B cell (primary cell): ENCODE measurements at regions not wholly inside any gene's neighbourhood (a gene's known extent, or its start where the extent isn't known, plus 50 kb on each side); places are given as distances from the start of the nearest gene placed in this dataset.

Experiments used
- ATAC-seq: fragments of 200-7000 bp; cut with Tn5 transposase; one replicate; pipeline ENCODE4 v1.10.0; 2021; ENCODE audit warnings: low read depth, mild to moderate bottlenecking, moderate number of reproducible peaks, moderate library complexity
- CTCF ChIA-PET: fragments of 350-600 bp; sonication (Branson Sonifier 250); formaldehyde crosslinking; loops from one replicate; lab custom pipeline; 2021; ENCODE audit warnings: antibody characterized with exemption, inconsistent platforms; lab: Charles Lee
- POLR2A ChIA-PET: fragments of 350-600 bp; sonication (Branson Sonifier 250); formaldehyde crosslinking; loops from one replicate; lab custom pipeline; 2021; ENCODE audit warnings: antibody characterized with exemption; lab: Charles Lee
- DNase-seq: peaks from one replicate; pipeline ENCODE4 v3.0.0; 2013
- H2AFZ ChIP-seq: 2 replicates; pipeline ENCODE4 v1.6.1; 2012; ENCODE audit warnings: mild to moderate bottlenecking, low read depth, low read length; ENCODE audit not compliant: insufficient read depth, poor library complexity, severe bottlenecking
- H3K27ac ChIP-seq, 2 donors: 1 replicate in 1 of 2; 2 replicates in 1 of 2; pipeline ENCODE4 v1.5.1; 2012 to 2013; ENCODE audit warnings: low read length in 2 of 2, mild to moderate bottlenecking in 2 of 2, moderate library complexity in 1 of 2
- H3K27me3 ChIP-seq, 4 experiments: fragments of 200-600 bp in 1 of 4; sonication (generic) in 1 of 4; replicated peaks in 1 of 4; 1 replicate in 2 of 4; 2 replicates in 2 of 4; pipeline versions ENCODE4 v1.6.1 to v1.7.0; 2013 to 2016; ENCODE audit warnings: low read length in 3 of 4, mild to moderate bottlenecking in 2 of 4, mixed read lengths in 1 of 4, moderate library complexity in 1 of 4; ENCODE audit not compliant: insufficient read depth in 4 of 4, control insufficient read depth in 3 of 4; ENCODE audit errors: control extremely low read depth in 1 of 4
- H3K36me3 ChIP-seq, 2 experiments: replicated peaks in 1 of 2; 1 replicate in 1 of 2; 2 replicates in 1 of 2; pipeline versions ENCODE4 v1.6.1 to v1.7.1; 2013; ENCODE audit warnings: low read length in 1 of 2; ENCODE audit not compliant: insufficient read depth in 2 of 2, control insufficient read depth in 1 of 2; ENCODE audit errors: control extremely low read depth in 1 of 2, extremely low read depth in 1 of 2
- H3K4me1 ChIP-seq, 2 donors: fragments of 200-600 bp in 1 of 2; sonication (generic) in 1 of 2; 1 replicate in 1 of 2; 2 replicates in 1 of 2; pipeline versions ENCODE4 v1.5.1 to v1.6.1; 2013 to 2017; ENCODE audit warnings: low read length in 2 of 2; ENCODE audit not compliant: control insufficient read depth in 2 of 2, insufficient read depth in 2 of 2
- H3K4me2 ChIP-seq: replicated peaks from 2 replicates; pipeline ENCODE3; 2012; ENCODE audit warnings: mild to moderate bottlenecking, low read depth, low read length; ENCODE audit not compliant: poor library complexity, severe bottlenecking
- H3K4me3 ChIP-seq, 5 experiments: fragments of 200-600 bp in 1 of 5; sonication (generic) in 1 of 5; 1 replicate in 3 of 5; 2 replicates in 2 of 5; pipeline versions ENCODE4 v1.5.1 to v1.7.0; 2011 to 2016; ENCODE audit warnings: low read length in 4 of 5, mild to moderate bottlenecking in 4 of 5, low read depth in 2 of 5, control low read depth in 1 of 5, moderate library complexity in 1 of 5; ENCODE audit not compliant: insufficient read depth in 1 of 5; ENCODE audit errors: control extremely low read depth in 1 of 5, extremely low read depth in 1 of 5
- H3K79me2 ChIP-seq: fragments of 200-600 bp; sonication (generic); one replicate; pipeline ENCODE4 v1.6.0; 2016; ENCODE audit warnings: low read length; ENCODE audit not compliant: control insufficient read depth, insufficient read depth
- H3K9ac ChIP-seq: fragments of 200-600 bp; sonication (generic); 2 replicates; pipeline ENCODE4 v1.6.1; 2017; ENCODE audit warnings: mild to moderate bottlenecking, low read length, moderate library complexity
- H3K9me3 ChIP-seq, 3 donors: one replicate each; pipeline versions ENCODE4 v1.6.1 to v1.7.1; 2013; ENCODE audit warnings: low read length in 2 of 3; ENCODE audit not compliant: control insufficient read depth in 2 of 3, insufficient read depth in 1 of 3; ENCODE audit errors: control extremely low read depth in 1 of 3
- H4K20me1 ChIP-seq: 2 replicates; pipeline ENCODE4 v1.6.0; 2012; ENCODE audit warnings: mild to moderate bottlenecking, low read length; ENCODE audit not compliant: insufficient read depth, control insufficient read depth, poor library complexity, severe bottlenecking
- H3K27ac Mint-ChIP-seq: one replicate; pipeline ENCODE4 v1.8.0; 2021; ENCODE audit warnings: mixed read lengths
- H3K27me3 Mint-ChIP-seq: one replicate; pipeline ENCODE4 v1.8.0; 2021; ENCODE audit warnings: mixed read lengths
- H3K4me1 Mint-ChIP-seq: one replicate; pipeline ENCODE4 v1.8.0; 2021; ENCODE audit warnings: mixed read lengths
- H3K4me3 Mint-ChIP-seq: one replicate; pipeline ENCODE4 v1.8.0; 2021; ENCODE audit warnings: mixed read lengths
- H3K9me3 Mint-ChIP-seq: one replicate; pipeline ENCODE4 v1.8.0; 2022; ENCODE audit warnings: mixed read lengths; ENCODE audit not compliant: insufficient read depth
- EZH2 ChIP-seq: IDR thresholded peaks from 2 replicates; pipeline ENCODE4 v1.6.1; 2012; ENCODE audit warnings: borderline replicate concordance, low read depth, mild to moderate bottlenecking, moderate library complexity, low read length; ENCODE audit not compliant: insufficient read depth, poor library complexity, severe bottlenecking
- WGBS: methylation state at CpG from one replicate; pipeline ENCODE4 v1.1.5; 2013; ENCODE audit warnings: missing lambda C conversion rate; ENCODE audit not compliant: insufficient coverage; 5-methylcytosine and 5-hydroxymethylcytosine counted together
- intact Hi-C: fragments of 100-400 bp; cut with micrococcal nuclease; formaldehyde crosslinking; loops from one replicate; pipeline ENCODE4 v1.10.0; 2022
- TF ChIP-seq, protein P1 (sequence below): fragments of 200-600 bp; IDR thresholded peaks from one replicate; pipeline ENCODE4 v1.8.0; 2022; ENCODE audit warnings: antibody characterized with exemption, mild to moderate bottlenecking

DNA sequence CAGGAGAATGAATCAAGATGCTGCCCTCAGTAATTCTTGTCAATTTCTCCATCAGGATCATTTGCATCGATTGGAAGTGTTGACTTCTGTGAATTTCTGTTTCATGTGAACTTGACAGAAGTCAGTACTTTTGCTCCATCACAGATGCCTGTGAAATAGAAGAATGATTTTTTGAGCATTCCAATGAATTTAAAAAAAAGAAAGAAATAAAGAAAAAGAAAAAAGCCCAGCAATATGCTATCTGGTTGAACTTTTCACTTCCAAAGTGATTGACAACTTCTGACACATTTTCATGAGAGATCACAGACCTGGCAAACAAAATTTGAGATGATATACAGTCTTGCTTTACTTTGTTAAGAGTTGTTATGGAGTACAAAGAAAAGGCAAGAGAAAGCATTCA, 175.3 kb downstream of the RWDD3 start:
- Mint-ChIP-seq H3K27me3 (peaks cover 5% of the 10 kb centered on the region), H3K27ac (no peak overlapping the region), H3K9me3 (no peaks in the 10 kb centered on the region), H3K4me1 (no peaks in the 10 kb centered on the region), H3K4me3 (no peak overlapping the region)
- no peaks in the 10 kb centered on the region for H4K20me1 ChIP-seq
- H3K27ac ChIP-seq: no peak overlapping the region
- no peaks in the 10 kb centered on the region for H3K9me3 ChIP-seq
- H3K9ac ChIP-seq: no peak overlapping the region
- no peak for ATAC-seq
- H3K4me1 ChIP-seq: no peaks in the 10 kb centered on the region
- no peak for DNase-seq
- no peak overlapping the region for H3K4me2 ChIP-seq
- CTCF ChIA-PET: no interaction called here
- POLR2A ChIA-PET: no interaction called here
- no peak overlapping the region for H3K4me3 ChIP-seq
- intact Hi-C loops: no loop called here
- no peaks in the 10 kb centered on the region for H3K27me3 ChIP-seq
- no peaks in the 10 kb centered on the region for H3K79me2 ChIP-seq
- TF ChIP-seq EZH2: no peak
- TF ChIP-seq, protein P1, sequence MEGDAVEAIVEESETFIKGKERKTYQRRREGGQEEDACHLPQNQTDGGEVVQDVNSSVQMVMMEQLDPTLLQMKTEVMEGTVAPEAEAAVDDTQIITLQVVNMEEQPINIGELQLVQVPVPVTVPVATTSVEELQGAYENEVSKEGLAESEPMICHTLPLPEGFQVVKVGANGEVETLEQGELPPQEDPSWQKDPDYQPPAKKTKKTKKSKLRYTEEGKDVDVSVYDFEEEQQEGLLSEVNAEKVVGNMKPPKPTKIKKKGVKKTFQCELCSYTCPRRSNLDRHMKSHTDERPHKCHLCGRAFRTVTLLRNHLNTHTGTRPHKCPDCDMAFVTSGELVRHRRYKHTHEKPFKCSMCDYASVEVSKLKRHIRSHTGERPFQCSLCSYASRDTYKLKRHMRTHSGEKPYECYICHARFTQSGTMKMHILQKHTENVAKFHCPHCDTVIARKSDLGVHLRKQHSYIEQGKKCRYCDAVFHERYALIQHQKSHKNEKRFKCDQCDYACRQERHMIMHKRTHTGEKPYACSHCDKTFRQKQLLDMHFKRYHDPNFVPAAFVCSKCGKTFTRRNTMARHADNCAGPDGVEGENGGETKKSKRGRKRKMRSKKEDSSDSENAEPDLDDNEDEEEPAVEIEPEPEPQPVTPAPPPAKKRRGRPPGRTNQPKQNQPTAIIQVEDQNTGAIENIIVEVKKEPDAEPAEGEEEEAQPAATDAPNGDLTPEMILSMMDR: no peak
- WGBS: no CpG with 5 or more reads among the region's 1 CpG
- no peaks in the 10 kb centered on the region for H3K36me3 ChIP-seq
- H2AFZ ChIP-seq: no peak overlapping the region

DNA sequence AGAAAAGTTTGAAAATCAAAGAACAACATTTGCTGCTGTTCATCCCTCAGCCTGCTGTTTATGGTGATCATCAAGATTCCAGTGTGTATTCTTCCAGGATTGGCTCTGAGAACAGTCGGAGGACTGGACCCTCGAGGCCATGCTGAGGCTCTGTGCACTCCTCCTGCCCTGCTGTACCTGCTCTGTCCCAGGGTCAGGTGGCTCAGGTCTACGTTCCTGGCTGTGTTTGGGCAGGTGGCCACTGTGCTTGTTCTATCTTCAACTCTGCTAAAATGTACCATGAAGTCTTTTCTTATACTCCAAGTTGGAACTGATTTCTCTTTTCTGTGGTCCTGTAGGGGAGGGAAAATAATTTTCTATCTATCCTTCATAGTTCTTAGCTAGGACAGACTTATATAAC, 175.9 kb downstream of the RWDD3 start:
- peaks cover 2% of the 10 kb centered on the region for H3K9me3 Mint-ChIP-seq

More for the DNA sequence above, 175.9 kb downstream of the RWDD3 start:
- DNase-seq: no peak
- H3K27ac Mint-ChIP-seq: no peak overlapping the region
- no peaks in the 10 kb centered on the region for H4K20me1 ChIP-seq
- no peak overlapping the region for H3K4me2 ChIP-seq
- H3K4me3 Mint-ChIP-seq: no peak overlapping the region
- ATAC-seq: no peak
- H3K9me3 ChIP-seq: no peaks in the 10 kb centered on the region
- H3K4me1 Mint-ChIP-seq: no peaks in the 10 kb centered on the region
- H2AFZ ChIP-seq: no peak overlapping the region
- ChIA-PET CTCF (no interaction called here), POLR2A (no interaction called here)
- H3K36me3 ChIP-seq: no peaks in the 10 kb centered on the region
- intact Hi-C loops: no loop called here
- H3K27me3 ChIP-seq: no peaks in the 10 kb centered on the region
- H3K79me2 ChIP-seq: no peaks in the 10 kb centered on the region
- H3K27ac ChIP-seq: no peak overlapping the region
- WGBS: 67% methylated on average over 3 of the region's 3 CpGs
- H3K4me3 ChIP-seq: no peak overlapping the region
- TF ChIP-seq, protein P1: no peak
- no peak for TF ChIP-seq EZH2
- peaks cover 5% of the 10 kb centered on the region for H3K27me3 Mint-ChIP-seq
- H3K4me1 ChIP-seq: no peaks in the 10 kb centered on the region
- no peak overlapping the region for H3K9ac ChIP-seq
